ELF-1 (cell line): ENCODE measurements at regions not wholly inside any gene's neighbourhood (a gene's known extent, or its start where the extent isn't known, plus 50 kb on each side); places are given as distances from the start of the nearest gene placed in this dataset.
"Not testable (repeated sequence)": the region's sequence is repeated elsewhere in the genome, so short reads cannot be mapped to it uniquely, and the experiment has no call there.

Source experiments
- DNase-seq: peaks from one replicate; pipeline ENCODE4 v3.0.0-alpha.2; 2016; ENCODE audit warnings: low read depth, low spot score

DNA sequence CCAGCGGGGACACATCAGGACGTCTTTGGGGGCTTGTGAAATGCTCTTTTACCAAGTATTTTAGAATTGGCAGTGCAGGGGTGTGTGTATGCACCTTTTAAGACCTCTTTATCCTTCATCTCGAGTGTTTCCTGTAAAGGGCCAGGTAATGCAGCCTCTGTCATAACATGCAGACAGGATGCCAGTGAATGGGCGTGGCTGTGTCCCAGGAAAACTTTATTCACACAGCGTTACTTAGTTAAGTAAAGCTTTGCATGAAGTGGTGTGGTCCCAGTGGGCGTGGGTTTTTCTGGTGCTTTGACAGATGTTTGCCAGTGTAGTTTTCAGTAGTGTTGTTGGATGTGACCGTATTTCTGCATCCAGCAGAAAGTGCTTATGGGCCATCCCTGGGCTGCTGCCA is 70.3 kb upstream of the FAN1 start:
- not testable (repeated sequence) for DNase-seq

DNA sequence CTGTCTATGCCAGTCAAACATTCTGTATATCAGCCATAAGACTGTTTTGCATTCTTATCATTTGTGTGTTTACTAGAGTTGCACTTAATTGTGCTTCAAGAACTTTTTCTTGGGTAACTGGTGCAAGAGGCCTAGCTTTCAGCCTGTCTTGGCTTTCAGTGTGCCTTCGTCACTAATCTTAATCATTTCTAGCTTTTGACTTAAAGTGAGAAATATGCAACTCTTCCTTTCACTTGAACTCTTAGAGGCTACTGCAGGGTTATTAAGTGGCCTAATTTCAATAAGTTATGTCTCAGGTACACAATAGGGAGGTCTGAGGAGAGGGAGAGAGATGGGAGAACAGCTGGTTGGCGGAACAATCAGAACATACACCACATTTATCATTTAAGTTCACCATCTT is 62.1 kb upstream of the FAN1 start:
- DNase-seq: not testable (repeated sequence)

DNA sequence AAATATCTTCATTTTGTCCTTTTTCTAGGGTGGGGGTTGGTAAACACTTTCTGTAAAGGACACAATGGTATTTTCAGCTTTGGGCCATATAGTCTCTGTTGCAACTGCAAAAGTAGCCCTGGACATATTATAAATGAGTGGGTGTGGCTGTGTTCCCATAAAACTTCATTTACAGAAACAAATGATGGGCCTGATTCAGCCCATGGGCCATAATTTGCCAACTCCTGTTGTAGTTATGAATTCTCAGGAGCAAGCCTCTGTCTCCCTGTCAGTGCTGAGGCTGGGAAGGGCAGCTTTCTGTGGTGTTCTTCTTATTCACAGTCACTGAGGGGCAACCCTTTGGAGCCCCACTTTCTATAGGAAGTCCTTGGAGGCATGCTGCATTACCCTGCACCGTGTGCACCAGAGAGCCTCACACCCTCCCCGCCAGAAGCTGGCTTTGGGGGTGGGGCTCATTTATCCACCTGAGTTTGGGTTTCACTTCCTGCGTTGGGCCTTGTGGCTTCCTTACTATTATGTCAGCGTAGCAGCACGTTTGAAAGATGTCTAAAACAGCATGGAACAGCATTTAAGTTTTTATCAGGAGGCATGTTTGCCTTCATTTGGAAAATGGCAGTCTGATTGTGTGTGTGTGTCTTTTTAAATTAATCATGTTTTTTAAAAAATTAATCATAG is 60.8 kb upstream of the FAN1 start:
- DNase-seq: not testable (repeated sequence)

DNA sequence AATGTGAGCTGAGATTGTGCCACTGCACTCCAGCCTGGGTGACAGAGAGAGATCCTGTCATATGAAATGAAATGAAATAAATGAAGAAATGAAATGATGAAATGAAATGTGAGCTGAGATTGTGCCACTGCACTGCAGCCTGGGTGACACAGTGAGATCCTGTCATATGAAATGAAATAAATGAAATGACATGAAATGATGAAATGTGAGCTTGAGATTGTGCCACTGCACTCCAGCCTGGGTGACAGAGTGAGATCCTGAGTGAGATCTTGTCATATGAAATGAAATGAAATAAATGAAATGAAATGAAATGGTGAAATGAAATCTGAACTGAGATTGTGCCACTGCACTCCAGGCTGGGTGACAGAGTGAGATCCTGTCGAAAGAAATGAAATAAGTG is 58.2 kb upstream of the FAN1 start:
- DNase-seq: not testable (repeated sequence)
